SH-SY5Y (cell line): ENCODE measurements at regions not wholly inside any gene's neighbourhood (a gene's known extent, or its start where the extent isn't known, plus 50 kb on each side); places are given as distances from the start of the nearest gene placed in this dataset.

Source experiments
- GATA2 ChIP-seq: IDR thresholded peaks from 2 replicates; pipeline ENCODE4 v1.6.1; 2011; ENCODE audit warnings: mild to moderate bottlenecking, low read depth, low read length
- GATA3 ChIP-seq: IDR thresholded peaks from 2 replicates; pipeline ENCODE4 v1.6.1; 2011; ENCODE audit warnings: low read depth, mild to moderate bottlenecking, low read length, moderate library complexity

DNA sequence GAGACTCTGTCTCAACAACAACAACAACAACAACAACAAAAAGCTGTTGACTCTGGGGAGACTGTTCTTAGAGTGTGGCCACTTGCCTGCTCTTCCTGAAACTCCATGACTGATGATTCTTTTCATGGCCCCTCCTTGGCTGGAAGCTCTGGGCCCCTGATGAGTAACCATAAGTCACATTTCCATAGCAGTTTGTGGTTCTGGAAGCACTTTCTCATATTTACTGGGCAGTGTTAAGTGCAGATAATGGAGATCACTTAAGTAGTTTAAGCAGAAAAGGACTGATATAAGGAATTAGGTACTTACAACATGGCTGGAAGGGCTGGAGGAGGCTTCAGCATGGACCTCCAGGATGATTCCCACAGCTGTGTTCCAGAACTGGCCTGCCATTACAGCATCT is 147.3 kb upstream of the DLX2 start:
- TF ChIP-seq GATA3 (no peak), GATA2 (no peak)

GRCh38 chr2:172251231-172251630 is 148.5 kb upstream of the DLX2 start:
- TF ChIP-seq GATA2: no peak
- TF ChIP-seq GATA3: no peak

DNA sequence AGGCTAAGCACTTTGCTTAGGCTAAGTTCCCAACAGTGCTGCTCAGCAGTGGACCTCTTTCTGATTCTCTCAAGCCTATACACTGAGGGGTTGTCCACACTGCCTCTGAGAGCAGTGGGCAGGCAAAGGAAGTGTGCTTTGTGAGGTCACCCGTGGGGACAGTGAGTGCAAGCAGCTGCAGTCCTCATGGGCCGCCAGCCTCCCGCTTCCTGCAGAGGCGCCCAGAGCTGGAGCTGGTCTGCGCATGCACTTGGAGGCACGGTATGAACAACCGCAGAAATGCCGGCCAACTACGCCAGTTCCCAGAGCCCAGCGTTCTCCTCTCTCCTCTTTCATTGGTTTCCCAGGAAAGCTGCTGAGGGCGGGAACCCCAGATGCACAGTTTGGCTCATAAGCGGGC is 149.5 kb upstream of the DLX2 start:
- TF ChIP-seq GATA2: no peak
- no peak for TF ChIP-seq GATA3

GRCh38 chr2:172253190-172254052 is 150.7 kb upstream of the DLX2 start:
- TF ChIP-seq GATA2 (no peak), GATA3 (no peak)

GRCh38 chr2:172256886-172257285 is 154.2 kb upstream of the DLX2 start:
- no peak for TF ChIP-seq GATA3
- TF ChIP-seq GATA2: no peak

- no peak for TF ChIP-seq GATA3
- no peak for TF ChIP-seq GATA2
These were observed 157.1 kb upstream of the DLX2 start for GRCh38 chr2:172259827-172260226.

DNA sequence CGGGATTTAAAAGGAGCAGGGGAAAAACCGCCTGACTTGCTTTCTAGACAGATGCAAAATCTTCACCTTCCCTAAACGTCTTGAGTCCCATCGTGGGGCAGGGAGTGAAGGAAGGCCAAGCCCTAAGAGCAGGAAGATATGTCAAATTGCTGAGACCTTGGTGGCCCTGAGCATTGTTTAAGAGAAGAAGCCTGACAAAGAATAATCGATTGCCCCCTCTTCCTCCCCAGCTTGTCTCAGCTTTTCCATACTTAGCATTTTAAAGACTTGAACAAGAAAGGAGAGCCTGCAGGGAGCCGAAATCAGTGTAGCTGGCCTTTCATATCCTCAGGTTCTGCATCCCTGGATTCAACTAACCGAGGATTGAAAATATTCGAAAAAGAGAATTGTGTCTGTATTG is 157.6 kb upstream of the DLX2 start:
- TF ChIP-seq GATA2 (no peak), GATA3 (no peak)

DNA sequence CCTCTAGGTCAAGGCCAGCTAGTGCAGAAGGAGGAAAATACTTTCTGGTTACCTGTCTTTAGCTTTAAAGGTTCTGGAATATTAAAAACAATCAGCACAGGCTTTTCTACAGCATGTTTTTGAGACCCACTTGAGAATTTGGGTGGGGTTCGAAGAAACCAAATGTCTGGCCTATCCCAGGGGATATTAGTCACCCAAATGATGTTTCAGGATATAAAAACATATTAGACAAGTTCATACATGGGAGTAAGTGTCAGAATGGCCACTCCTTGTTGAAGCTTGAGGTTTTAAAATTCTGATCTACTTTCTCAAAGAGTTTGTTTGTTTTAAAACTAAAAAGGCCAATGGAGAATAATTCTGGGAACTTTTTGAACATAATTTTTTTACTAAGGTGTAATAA is 158.6 kb upstream of the DLX2 start:
- no peak for TF ChIP-seq GATA2
- no peak for TF ChIP-seq GATA3

DNA sequence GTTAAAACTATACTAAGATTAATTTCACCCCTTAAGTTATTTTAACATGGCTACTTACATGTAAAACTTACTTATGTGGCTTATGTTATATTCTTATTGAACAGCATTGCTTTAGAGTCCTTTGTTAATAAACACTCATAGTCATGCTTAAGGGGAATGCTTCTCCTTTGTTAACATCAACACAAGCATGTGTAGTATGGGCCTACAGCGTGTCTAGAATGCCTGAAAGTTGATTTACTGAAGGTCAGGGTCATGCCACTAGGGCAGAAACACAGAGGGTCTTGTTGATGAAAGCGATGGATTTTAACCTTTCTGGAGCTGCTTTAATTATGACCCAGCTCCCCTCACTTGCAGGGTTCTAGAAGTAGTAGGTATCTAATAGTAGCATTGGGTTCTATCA is 159.8 kb upstream of the DLX2 start:
- TF ChIP-seq GATA3 (no peak), GATA2 (no peak)

- TF ChIP-seq GATA2 (no peak), GATA3 (no peak)
These were observed 156.9 kb upstream of the ITGA6 start for GRCh38 chr2:172270278-172271079.

DNA sequence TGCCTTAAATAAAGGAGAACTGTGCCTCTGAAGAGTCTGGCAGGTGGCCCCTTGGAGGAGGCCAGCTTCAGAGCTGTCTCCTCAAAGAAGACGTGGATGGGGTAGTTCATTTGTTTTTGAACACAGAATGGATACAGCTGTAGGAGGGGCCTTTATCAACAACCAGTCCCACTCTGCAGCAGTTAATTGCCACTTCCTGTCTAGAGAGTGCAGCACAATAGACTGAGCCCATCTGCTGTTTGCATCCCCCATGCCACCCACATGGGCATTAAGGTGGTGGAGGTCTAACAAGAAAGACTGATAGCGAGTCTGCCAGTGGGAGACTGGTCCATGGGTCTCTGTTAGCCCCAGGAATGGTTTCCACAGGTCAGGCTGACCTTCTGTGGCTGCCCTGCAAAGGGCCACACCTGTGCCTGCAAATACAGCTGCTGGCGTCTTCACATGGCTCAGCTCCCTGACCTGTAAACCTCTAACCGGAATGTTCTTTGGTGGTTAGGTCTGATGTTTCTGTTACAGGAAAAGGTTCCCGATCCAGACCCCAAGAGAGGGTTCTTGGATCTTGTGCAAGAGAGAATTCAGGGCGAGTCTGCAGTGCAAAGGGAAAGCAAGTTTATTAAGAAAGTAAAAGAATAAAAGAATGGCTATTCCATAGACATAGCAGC is 153.3 kb upstream of the ITGA6 start:
- TF ChIP-seq GATA3: no peak
- no peak for TF ChIP-seq GATA2

- TF ChIP-seq GATA3: no peak
- no peak for TF ChIP-seq GATA2
These were observed 152.1 kb upstream of the ITGA6 start for GRCh38 chr2:172275239-172275638.

- TF ChIP-seq GATA2 (no peak), GATA3 (no peak)
These were observed 150.4 kb upstream of the ITGA6 start for GRCh38 chr2:172276961-172277360.

GRCh38 chr2:172278667-172279066 is 148.7 kb upstream of the ITGA6 start:
- TF ChIP-seq GATA3 (no peak), GATA2 (no peak)
